ENCODE measurements at regions not wholly inside any gene's neighbourhood (a gene's known extent, or its start where the extent isn't known, plus 50 kb on each side); places are given as distances from the start of the nearest gene placed in this dataset.

DNA sequence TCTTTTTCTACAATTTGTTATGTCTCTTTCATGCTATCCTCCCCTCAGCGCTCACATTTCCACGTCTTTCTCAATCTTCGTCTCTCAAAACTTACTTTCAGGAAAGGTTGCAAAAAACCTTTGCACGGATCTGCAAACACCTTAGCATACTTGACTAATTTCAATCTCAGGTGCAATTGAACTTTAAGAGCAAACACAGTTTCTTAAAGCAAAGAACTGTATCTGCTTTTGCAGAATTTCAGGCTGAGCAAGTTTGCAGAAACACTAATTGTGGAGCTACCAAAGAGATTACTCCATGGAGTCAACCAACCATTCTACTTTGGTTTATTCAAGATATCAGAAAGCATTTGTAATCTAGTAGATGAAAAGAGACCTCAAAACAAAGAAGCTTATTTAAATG lies 668.2 kb upstream of the MARCKS start:
- TF ChIP-seq POLR2A (IDR thresholded peaks at IDR 0.05) = no peak
- TF ChIP-seq, protein P1, sequence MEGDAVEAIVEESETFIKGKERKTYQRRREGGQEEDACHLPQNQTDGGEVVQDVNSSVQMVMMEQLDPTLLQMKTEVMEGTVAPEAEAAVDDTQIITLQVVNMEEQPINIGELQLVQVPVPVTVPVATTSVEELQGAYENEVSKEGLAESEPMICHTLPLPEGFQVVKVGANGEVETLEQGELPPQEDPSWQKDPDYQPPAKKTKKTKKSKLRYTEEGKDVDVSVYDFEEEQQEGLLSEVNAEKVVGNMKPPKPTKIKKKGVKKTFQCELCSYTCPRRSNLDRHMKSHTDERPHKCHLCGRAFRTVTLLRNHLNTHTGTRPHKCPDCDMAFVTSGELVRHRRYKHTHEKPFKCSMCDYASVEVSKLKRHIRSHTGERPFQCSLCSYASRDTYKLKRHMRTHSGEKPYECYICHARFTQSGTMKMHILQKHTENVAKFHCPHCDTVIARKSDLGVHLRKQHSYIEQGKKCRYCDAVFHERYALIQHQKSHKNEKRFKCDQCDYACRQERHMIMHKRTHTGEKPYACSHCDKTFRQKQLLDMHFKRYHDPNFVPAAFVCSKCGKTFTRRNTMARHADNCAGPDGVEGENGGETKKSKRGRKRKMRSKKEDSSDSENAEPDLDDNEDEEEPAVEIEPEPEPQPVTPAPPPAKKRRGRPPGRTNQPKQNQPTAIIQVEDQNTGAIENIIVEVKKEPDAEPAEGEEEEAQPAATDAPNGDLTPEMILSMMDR (IDR thresholded peaks at IDR 0.05) = no peak
